NCI-H526 treated with DMSO at 0.1 percent for 48 hours (cell line): ENCODE measurements at regions not wholly inside any gene's neighbourhood (a gene's known extent, or its start where the extent isn't known, plus 50 kb on each side); places are given as distances from the start of the nearest gene placed in this dataset.
"Not testable (repeated sequence)": the region's sequence is repeated elsewhere in the genome, so short reads cannot be mapped to it uniquely, and the experiment has no call there.

Experiments used
- DNase-seq: peaks from one replicate; lab custom pipeline; 2025; lab: John Stamatoyannopoulos, UW

DNA sequence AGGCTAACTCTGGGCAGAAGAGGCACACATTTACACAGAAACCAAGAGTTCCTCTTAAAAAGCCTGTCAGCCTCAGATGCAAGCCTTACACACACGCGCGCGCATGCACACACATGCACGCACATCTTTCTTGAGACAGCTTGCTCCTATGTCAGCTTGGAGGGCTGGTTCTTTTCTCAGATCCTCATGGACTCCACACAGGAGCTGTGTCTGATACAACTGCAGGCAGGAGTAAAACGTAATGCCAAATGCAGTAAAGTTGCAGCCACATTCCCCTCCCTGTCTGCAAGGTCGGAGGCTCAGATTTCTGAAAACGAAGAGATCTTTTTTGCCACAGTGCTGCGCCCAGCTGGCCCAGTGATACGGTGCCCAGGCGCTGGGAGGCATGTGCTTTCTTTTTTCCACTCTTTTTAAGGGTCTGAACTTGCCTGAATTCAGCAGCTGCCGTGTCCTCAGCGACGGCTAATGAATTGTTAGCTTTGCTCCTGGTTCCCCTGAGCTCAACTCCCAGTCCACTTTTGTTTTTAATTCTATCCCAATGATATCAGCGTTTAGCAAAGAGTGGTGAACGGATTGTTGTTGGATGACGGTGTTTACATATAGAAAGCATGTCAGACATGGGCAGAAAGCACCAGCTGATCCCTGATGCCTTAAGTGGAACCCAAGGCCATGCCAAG is 72.9 kb upstream of the FOXN3 start:
- no peak for DNase-seq

DNA sequence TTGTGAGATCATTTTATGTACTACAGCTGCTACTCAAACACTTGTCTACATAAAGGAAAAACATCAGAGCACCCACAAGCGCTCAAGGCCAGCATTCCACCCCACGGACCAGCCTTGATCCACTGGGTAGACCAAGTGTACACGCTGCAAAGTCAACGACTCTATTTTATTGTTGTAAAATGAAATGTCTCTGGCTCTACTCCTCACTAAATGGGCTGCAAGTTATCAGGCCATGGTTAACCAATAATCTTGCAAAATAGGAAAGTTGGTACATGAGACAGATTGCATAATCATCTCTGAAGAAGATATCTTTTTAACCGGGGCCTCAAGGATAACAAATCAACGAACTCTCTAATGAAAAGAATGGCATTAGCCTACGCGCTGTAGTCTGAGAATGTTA is 69.9 kb upstream of the FOXN3 start:
- DNase-seq, result no peak

GRCh38 chr14:89486505-89486904 is 69.5 kb upstream of the FOXN3 start:
- DNase-seq, result no peak

- no peak for DNase-seq
These were observed 68.2 kb upstream of the FOXN3 start for GRCh38 chr14:89485264-89485663.

DNA sequence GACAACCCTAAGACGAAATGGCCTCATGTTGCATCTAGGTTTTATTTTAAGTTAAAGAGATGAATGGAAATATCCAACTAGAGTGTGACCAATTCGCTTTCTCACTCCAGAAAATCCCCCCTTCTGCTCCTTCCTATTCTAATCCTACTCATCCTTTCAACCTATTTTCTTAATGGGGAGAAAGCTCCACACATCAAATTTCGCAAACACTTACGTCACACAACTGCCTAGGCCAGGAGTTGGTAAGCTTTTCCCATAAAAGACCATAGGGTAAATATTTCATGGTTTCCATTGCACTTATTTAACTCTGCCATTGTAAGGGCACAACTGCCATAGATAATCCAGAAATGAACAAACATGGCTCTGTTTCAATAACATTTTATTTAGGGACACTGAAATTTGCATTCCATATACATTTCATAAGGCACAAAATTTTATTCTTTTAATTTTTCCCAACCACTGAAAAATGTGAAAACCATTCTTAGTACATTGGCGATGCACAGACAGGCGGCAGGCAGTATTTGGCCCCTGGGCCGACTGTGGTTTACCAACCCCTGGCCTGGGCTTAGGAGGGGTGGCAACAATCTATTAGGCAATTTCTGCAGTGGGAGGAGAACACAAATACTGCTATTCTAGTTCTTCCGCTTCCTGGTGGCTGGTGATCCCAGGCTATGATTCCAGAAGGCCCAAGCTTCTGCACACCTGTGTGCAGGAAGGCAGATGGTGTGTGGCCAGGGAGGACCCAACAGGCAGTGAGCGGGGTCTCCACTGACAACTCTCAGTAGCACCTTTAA is 67.2 kb upstream of the FOXN3 start:
- no peak for DNase-seq

DNA sequence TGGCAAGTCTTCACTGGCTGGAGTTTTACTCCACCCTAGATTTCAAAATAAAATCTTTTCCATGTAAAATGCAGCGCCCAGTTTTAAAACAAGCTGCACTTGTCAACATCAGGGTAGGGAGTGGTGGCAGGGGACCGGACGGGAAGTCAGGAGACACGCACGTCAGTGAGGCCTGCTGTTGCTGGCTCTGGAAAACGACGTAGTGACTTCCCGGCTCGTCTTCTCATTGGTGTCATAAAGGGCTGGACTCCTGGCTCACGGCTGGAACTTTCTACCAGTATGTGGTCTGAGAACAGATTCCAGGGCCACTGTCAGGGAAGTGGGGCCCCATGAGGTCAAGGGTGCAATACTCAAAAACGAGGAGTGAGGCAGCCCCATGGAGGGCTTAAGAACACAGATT is 64.2 kb upstream of the FOXN3 start:
- no peak for DNase-seq

DNA sequence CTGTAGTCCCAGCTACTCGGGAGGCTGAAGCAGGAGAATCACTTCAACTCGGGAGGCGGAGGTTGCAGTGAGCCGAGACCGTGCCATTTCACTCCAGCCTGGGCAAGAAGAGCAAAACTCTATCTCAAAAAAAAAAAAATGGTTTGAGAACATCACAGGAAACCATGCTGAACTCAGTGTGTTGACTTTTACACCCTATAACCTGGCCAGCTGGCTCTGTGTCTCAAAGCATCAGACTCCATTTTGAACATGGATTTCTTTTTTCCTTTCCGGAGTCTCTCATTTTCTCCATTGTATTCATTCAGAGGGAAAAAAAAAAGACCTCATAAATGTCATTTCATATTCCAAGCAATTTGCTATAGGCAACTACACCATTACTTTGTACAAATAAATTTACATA is 63.2 kb upstream of the FOXN3 start:
- no peak for DNase-seq

DNA sequence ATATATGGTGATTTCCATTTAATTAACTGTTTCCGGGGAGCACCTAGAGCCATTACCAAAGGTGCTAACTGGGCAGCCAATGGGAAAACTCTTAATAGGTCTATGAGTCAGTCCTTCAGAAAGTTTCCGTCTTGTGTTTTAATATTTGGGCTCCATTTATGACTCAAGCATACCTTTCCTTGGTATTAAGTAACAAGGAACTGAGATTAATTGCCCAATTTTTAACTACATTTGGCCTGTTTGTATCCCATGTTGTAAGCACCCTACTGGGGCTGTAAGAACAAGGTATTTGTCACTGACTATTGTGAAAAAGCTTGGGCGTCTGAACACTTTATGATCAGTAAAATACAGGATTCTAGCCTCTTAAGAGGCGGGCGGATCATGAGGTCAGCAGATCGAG is 62.8 kb upstream of the FOXN3 start:
- DNase-seq, result no peak

GRCh38 chr14:89477391-89477790 is 60.4 kb upstream of the FOXN3 start:
- DNase-seq, result no peak

DNA sequence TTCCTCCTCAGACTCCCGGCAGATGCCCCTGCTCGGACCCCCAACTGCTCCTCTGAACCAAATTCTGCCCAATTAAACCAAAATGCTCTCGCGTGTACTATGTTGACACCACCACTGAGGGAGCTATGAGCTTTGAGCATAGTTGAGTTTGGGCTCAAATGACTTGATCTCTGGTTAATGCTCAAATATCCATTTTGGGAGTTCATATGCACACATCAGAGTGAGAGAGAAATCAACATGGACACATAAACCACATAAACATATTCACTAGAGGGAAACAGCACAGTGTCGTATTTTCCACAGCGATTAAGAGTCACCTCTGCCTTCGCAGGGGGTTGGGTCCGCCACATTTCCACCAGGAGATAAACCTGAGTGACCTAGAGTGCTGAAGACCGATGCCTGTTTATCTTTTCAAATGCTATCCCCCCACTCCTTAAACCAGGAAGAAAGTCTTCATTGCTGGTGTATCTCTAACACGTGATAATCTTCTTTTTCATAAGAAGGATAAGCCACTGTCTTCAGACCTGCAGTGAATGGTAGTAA is 59.4 kb upstream of the FOXN3 start:
- DNase-seq, result no peak

DNA sequence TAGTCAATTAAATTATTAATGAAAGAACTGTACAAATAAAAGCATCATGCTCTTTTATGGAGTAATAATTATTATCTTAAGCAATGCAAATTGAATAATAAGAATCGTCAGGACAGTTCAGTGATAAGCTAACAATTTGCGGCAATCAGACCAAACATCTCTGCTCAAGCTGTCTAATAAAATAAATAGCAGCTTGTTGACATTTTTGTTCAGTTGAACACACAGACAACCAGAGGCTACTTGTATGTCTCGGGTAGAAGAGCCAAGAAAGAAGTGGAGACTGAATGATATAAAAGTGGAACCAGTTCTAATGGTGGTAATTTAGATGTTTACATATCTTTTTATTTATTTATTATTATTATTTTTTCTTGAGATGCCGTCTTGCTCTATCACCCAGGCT is 57.4 kb upstream of the FOXN3 start:
- no peak for DNase-seq

DNA sequence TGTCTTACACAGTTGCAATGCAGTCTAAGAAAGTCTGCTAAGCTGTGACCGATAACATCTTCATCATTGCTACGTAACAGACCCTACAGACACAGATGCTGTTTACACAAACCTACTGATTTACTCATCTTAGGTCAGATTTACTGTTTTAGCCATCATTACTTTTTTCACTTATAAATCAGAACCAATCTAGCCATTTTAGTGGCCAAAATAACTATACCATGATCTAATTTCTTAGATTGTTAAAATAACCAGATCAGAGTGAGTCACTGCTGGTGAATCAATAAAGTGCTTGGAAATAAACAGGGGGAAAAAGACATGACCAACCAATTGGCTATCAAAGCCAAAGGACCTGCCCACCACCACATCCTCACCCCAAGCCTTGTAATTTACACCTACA is 57.0 kb upstream of the FOXN3 start:
- DNase-seq, result no peak

GRCh38 chr14:89473569-89473968 is 56.5 kb upstream of the FOXN3 start:
- no peak for DNase-seq

DNA sequence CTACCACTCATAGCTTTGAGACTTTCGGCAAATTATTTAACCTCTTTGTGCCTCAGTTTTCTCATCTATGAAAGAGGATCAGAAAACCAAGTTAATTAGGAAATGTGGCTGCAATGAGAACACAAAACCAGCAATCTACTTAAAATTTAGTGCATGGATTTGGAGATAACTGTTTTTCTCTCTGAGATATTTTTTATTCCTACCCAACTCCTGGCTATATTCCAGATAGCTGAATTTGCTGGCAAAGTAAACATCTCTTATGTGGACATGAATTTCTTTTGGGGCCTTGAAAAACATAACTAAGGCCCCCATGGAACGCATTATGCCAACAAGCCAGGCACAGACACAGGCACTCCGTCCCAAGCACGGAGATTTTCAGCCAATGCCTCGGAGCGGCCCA is 53.4 kb upstream of the FOXN3 start:
- no peak for DNase-seq

- no peak for DNase-seq
These were observed 52.5 kb upstream of the FOXN3 start for GRCh38 chr14:89469210-89470198.

GRCh38 chr14:89468566-89468965 is 51.5 kb upstream of the FOXN3 start:
- no peak for DNase-seq

- DNase-seq, result not testable (repeated sequence)
These were observed 51.0 kb upstream of the FOXN3 start for GRCh38 chr14:89468030-89468429.

GRCh38 chr14:89466944-89467343 is 49.9 kb upstream of the FOXN3 start:
- DNase-seq, result no peak
